ENCODE measurements at regions not wholly inside any gene's neighbourhood (a gene's known extent, or its start where the extent isn't known, plus 50 kb on each side); places are given as distances from the start of the nearest gene placed in this dataset.

GRCh38 chr18:64409511-64409910 lies 260.6 kb upstream of the LINC00305 start:
- Histone ChIP-seq H3K4me3 (replicated peaks; ENCODE audit: insufficient read depth, low read length) (no peak overlapping the region), H3K27me3 (ENCODE audit: insufficient read depth, poor library complexity, severe bottlenecking) (no peaks in the 10 kb centered on the region), H3K27ac (replicated peaks) (no peak overlapping the region)
- TF ChIP-seq POLR2AphosphoS5 (IDR thresholded peaks at IDR 0.05; ENCODE audit: low read depth), result no peak
- no peak for TF ChIP-seq SPI1 (IDR thresholded peaks at IDR 0.05; ENCODE audit: borderline replicate concordance, low read depth)
- peak; percentile 6 for TF ChIP-seq CTCF (IDR thresholded peaks at IDR 0.05; ENCODE audit: insufficient read depth, low read length)
- TF ChIP-seq GABPA (IDR thresholded peaks at IDR 0.05; ENCODE audit: low read depth), result no peak
- peak in 1 of 2 experiments; percentile 41 for DNase-seq (ENCODE audit: low read depth in 1 of 2, low spot score in 1 of 2)

- H3K27ac ChIP-seq (replicated peaks), result no peak overlapping the region
- TF ChIP-seq REST (IDR thresholded peaks at IDR 0.05; ENCODE audit: insufficient replicate concordance, low read depth), result no peak
- no peak for TF ChIP-seq CTCF (IDR thresholded peaks at IDR 0.05; ENCODE audit: insufficient read depth, low read length)
- no peak for TF ChIP-seq GABPA (IDR thresholded peaks at IDR 0.05; ENCODE audit: low read depth)
- no peak for TF ChIP-seq POLR2AphosphoS5 (IDR thresholded peaks at IDR 0.05; ENCODE audit: low read depth)
- TF ChIP-seq SPI1 (IDR thresholded peaks at IDR 0.05; ENCODE audit: borderline replicate concordance, low read depth), result no peak
- no peak overlapping the region for H3K4me3 ChIP-seq (replicated peaks; ENCODE audit: insufficient read depth, low read length)
- DNase-seq (ENCODE audit: low read depth in 1 of 2, low spot score in 1 of 2), result no peak
- no peaks in the 10 kb centered on the region for H3K27me3 ChIP-seq (ENCODE audit: insufficient read depth, poor library complexity, severe bottlenecking)
These were observed 258.7 kb upstream of the LINC00305 start for GRCh38 chr18:64407606-64408005.

- no peak for DNase-seq (ENCODE audit: low read depth in 1 of 2, low spot score in 1 of 2)
- H3K4me3 ChIP-seq (replicated peaks; ENCODE audit: insufficient read depth, low read length), result no peak overlapping the region
- TF ChIP-seq SPI1 (IDR thresholded peaks at IDR 0.05; ENCODE audit: borderline replicate concordance, low read depth) (no peak), CTCF (IDR thresholded peaks at IDR 0.05; ENCODE audit: insufficient read depth, low read length) (no peak), REST (IDR thresholded peaks at IDR 0.05; ENCODE audit: insufficient replicate concordance, low read depth) (no peak), POLR2AphosphoS5 (IDR thresholded peaks at IDR 0.05; ENCODE audit: low read depth) (no peak), GABPA (IDR thresholded peaks at IDR 0.05; ENCODE audit: low read depth) (no peak)
- no peak overlapping the region for H3K27ac ChIP-seq (replicated peaks)
- no peaks in the 10 kb centered on the region for H3K27me3 ChIP-seq (ENCODE audit: insufficient read depth, poor library complexity, severe bottlenecking)
These were observed 256.3 kb upstream of the LINC00305 start for GRCh38 chr18:64405161-64405560.
